Karpas-422 (cell line): ENCODE measurements at regions not wholly inside any gene's neighbourhood (a gene's known extent, or its start where the extent isn't known, plus 50 kb on each side); places are given as distances from the start of the nearest gene placed in this dataset.

Experiments used
- DNase-seq: peaks from one replicate; pipeline ENCODE4 v3.0.0-alpha.2; 2015
- H2AFZ ChIP-seq: fragments of 200-600 bp; sonication (generic); 2 replicates; pipeline ENCODE4 v1.6.1; 2014; ENCODE audit warnings: antibody characterized with exemption, low read length, mixed read lengths
- H3K27ac ChIP-seq: fragments of 200-600 bp; sonication (generic); 2 replicates; pipeline ENCODE4 v1.5.1; 2014; ENCODE audit warnings: mild to moderate bottlenecking, low read length, moderate library complexity
- H3K27me3 ChIP-seq: fragments of 200-600 bp; sonication (generic); 2 replicates; pipeline ENCODE4 v1.6.1; 2014; ENCODE audit warnings: low read length, mixed read lengths
- H3K36me3 ChIP-seq: fragments of 200-600 bp; sonication (generic); 2 replicates; pipeline ENCODE4 v1.6.1; 2014; ENCODE audit warnings: low read length, mixed read lengths; ENCODE audit not compliant: insufficient read depth
- H3K4me1 ChIP-seq: fragments of 200-600 bp; sonication (generic); 2 replicates; pipeline ENCODE4 v1.6.1; 2014; ENCODE audit warnings: mild to moderate bottlenecking, low read length, mixed read lengths
- H3K4me2 ChIP-seq: fragments of 200-600 bp; sonication (generic); 2 replicates; pipeline ENCODE4 v1.6.1; 2014; ENCODE audit warnings: low read length, low read depth, mild to moderate bottlenecking; ENCODE audit not compliant: poor library complexity, severe bottlenecking
- H3K4me3 ChIP-seq: fragments of 200-600 bp; sonication (generic); 2 replicates; pipeline ENCODE4 v1.5.1; 2014; ENCODE audit warnings: mild to moderate bottlenecking, antibody characterized with exemption, low read length, mixed read lengths
- H3K79me2 ChIP-seq: fragments of 200-600 bp; sonication (generic); 2 replicates; pipeline ENCODE4 v1.6.1; 2014; ENCODE audit warnings: mild to moderate bottlenecking, low read length, mixed read lengths
- H3K9ac ChIP-seq: fragments of 200-600 bp; sonication (generic); 2 replicates; pipeline ENCODE4 v1.6.0; 2014; ENCODE audit warnings: low read length
- H3K9me2 ChIP-seq: fragments of 200-600 bp; sonication (generic), shearing (Covaris generic); replicated peaks from 2 replicates; pipeline ENCODE4 v1.6.0; 2014; ENCODE audit warnings: mild to moderate bottlenecking, low read length, moderate library complexity; ENCODE audit not compliant: insufficient read depth
- H3K9me3 ChIP-seq: fragments of 300-700, 200-600 bp; sonication (generic); 2 replicates; pipeline ENCODE4 v1.6.1; 2014; ENCODE audit warnings: low read length, mixed read lengths
- H4K20me1 ChIP-seq: fragments of 200-600 bp; sonication (generic); 2 replicates; pipeline ENCODE4 v1.6.1; 2014; ENCODE audit warnings: mild to moderate bottlenecking, antibody characterized with exemption, low read length, low read depth; ENCODE audit not compliant: insufficient read depth

DNA sequence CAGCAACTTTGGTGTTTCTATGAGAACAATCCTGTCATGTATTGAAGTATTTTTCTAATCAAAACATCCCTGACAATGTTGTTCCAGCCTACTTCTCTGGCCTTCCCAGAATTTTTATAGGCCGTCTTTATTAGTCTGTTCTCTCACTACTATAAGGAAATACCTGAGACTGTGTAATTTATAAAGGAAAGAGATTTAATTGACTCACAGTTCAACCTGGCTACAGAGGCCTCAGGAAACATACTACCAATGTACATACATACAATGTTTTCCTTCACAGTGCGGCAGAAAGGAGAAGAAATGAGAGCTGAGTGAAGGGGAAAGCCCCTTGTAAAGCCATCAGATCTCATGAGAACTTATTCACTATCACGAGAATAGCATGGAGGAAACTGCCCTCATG, 484.7 kb upstream of the PODXL start:
- peaks cover 4% of the 10 kb centered on the region; the same call in 1 of the 2 replicates for H3K4me1 ChIP-seq
- H3K79me2 ChIP-seq: no peaks in the 10 kb centered on the region
- DNase-seq: no peak
- no peak overlapping the region for H3K4me3 ChIP-seq
- H3K9ac ChIP-seq: no peak overlapping the region
- H3K27ac ChIP-seq: no peak overlapping the region
- no peak overlapping the region for H3K4me2 ChIP-seq
- H4K20me1 ChIP-seq: no peaks in the 10 kb centered on the region
- H3K9me3 ChIP-seq: no peaks in the 10 kb centered on the region
- H3K27me3 ChIP-seq: no peaks in the 10 kb centered on the region
- H3K9me2 ChIP-seq: no peaks in the 10 kb centered on the region
- H3K36me3 ChIP-seq: no peaks in the 10 kb centered on the region
- no peak overlapping the region for H2AFZ ChIP-seq

GRCh38 chr7:132035517-132036362, 479.3 kb upstream of the PODXL start:
- Histone ChIP-seq H3K36me3 (no peaks in the 10 kb centered on the region), H4K20me1 (no peaks in the 10 kb centered on the region), H3K4me3 (no peak overlapping the region), H3K9me2 (no peaks in the 10 kb centered on the region), H3K79me2 (no peaks in the 10 kb centered on the region), H3K4me1 (peaks cover 4% of the 10 kb centered on the region; the same call in 1 of the 2 replicates), H3K4me2 (no peak overlapping the region), H3K27ac (no peak overlapping the region), H3K9me3 (no peaks in the 10 kb centered on the region), H3K9ac (no peak overlapping the region), H2AFZ (no peak overlapping the region), H3K27me3 (no peaks in the 10 kb centered on the region)
- no peak for DNase-seq

DNA sequence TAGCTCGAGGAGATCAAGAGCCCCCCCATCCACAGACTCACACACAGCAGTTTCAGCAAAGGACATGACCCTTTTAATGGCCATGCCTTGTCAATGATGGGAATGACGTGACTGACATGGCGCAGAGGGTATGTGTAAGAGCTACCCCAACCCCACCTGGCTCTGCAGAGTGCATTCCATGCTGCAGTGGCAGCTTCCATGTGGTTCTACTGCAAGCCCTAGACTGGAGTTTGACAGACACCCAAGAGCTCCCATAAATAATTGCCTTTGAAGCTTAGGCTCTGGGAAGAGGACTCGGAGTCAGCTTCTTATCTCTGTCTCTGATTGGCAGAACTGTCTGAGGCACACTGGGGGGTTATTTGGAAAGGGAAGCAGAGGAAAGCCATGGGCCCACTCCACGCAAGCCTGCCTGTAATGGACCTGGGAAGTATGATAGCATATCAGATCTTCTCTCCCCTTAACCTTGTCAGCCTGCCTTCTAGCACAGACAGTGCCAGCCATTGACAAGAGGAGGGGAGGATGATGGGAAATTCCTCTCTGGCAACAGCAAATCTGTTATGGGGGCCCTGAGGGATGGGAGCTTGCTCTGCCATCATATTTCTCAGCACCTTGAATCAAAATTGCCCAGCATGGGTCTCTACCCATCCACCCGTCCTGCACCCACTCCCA, 478.5 kb upstream of the PODXL start:
- H3K27ac ChIP-seq: no peak overlapping the region
- no peak for DNase-seq
- no peaks in the 10 kb centered on the region for H3K9me2 ChIP-seq
- no peak overlapping the region for H3K9ac ChIP-seq
- H3K4me2 ChIP-seq: no peak overlapping the region
- H3K36me3 ChIP-seq: no peaks in the 10 kb centered on the region
- no peak overlapping the region for H3K4me3 ChIP-seq
- H4K20me1 ChIP-seq: no peaks in the 10 kb centered on the region
- no peaks in the 10 kb centered on the region for H3K9me3 ChIP-seq
- H3K27me3 ChIP-seq: no peaks in the 10 kb centered on the region
- peaks cover 4% of the 10 kb centered on the region; the same call in 1 of the 2 replicates for H3K4me1 ChIP-seq
- H2AFZ ChIP-seq: no peak overlapping the region
- H3K79me2 ChIP-seq: no peaks in the 10 kb centered on the region

DNA sequence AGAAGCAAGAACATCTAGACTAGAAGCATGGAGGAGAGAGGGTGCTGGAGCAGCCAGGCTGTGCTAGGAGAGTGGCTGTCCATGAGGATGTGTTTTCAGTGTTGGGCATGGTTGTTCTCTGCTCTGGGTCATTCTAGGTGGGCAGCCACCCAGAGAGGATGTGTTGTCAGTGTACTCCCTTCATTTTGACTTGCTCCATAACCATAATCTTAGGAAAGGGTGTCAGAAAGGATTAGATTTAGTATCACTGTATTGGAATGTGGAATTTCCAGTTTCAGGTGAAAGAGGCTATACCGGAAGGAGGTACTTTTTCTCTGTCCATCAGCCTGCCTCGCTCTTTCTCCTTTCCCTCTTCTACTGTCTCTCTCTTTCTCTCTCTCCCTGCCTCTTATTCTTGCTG, 474.5 kb upstream of the PODXL start:
- Histone ChIP-seq H4K20me1 (no peaks in the 10 kb centered on the region), H3K27me3 (no peaks in the 10 kb centered on the region), H3K27ac (no peak overlapping the region), H3K9ac (no peak overlapping the region), H3K4me2 (no peak overlapping the region), H3K79me2 (no peaks in the 10 kb centered on the region), H3K4me3 (no peak overlapping the region), H3K9me2 (no peaks in the 10 kb centered on the region), H3K4me1 (no peaks in the 10 kb centered on the region), H3K36me3 (no peaks in the 10 kb centered on the region), H3K9me3 (no peaks in the 10 kb centered on the region), H2AFZ (no peak overlapping the region)
- no peak for DNase-seq

- Histone ChIP-seq H3K4me1 (no peaks in the 10 kb centered on the region), H3K9me2 (no peaks in the 10 kb centered on the region), H4K20me1 (no peaks in the 10 kb centered on the region), H3K9me3 (no peaks in the 10 kb centered on the region), H3K4me2 (no peak overlapping the region), H3K27me3 (no peaks in the 10 kb centered on the region), H3K36me3 (no peaks in the 10 kb centered on the region), H3K4me3 (no peak overlapping the region), H2AFZ (no peak overlapping the region), H3K27ac (no peak overlapping the region), H3K79me2 (no peaks in the 10 kb centered on the region), H3K9ac (no peak overlapping the region)
- no peak for DNase-seq
These were observed 473.7 kb upstream of the PODXL start for GRCh38 chr7:132030086-132030568.

DNA sequence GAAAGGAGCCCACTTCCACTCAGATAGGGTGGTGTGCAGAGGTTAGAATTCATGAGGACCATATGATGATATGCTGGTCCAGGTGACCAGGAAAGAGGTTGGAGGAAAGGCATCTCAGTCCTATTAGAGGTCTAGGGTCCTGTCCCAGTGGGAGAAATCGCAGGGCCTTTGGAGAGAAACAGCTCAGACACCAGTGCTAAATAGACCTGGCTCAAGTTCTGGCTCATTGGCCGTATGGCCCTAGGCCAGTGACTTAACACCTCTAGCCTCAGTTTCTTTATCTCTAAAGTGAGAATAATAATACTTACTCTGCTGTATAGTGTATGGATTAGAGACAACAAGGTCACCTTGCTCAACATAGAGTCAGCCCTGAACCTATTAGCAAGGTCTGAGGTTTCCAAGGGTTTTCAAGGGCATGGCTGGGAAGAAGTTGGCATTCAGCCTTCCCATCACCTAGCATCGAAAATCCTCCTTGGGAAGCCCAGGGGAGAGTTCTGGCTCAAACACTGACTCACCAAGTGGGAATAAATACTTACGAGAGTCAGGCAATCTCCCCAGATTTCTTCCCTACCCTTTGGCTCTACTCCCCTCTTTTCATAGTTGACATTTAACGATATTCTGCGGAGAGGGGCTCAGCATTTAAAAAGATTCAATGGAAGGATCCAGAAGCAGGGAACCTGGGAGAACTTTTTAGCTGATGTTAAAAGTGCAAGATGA, 473.1 kb upstream of the PODXL start:
- Histone ChIP-seq H3K4me2 (no peak overlapping the region), H3K4me3 (no peak overlapping the region), H3K27me3 (no peaks in the 10 kb centered on the region), H4K20me1 (no peaks in the 10 kb centered on the region), H3K4me1 (no peaks in the 10 kb centered on the region), H3K9me3 (no peaks in the 10 kb centered on the region), H3K27ac (no peak overlapping the region), H3K9me2 (no peaks in the 10 kb centered on the region), H3K9ac (no peak overlapping the region), H2AFZ (no peak overlapping the region), H3K79me2 (no peaks in the 10 kb centered on the region), H3K36me3 (no peaks in the 10 kb centered on the region)
- DNase-seq: no peak

DNA sequence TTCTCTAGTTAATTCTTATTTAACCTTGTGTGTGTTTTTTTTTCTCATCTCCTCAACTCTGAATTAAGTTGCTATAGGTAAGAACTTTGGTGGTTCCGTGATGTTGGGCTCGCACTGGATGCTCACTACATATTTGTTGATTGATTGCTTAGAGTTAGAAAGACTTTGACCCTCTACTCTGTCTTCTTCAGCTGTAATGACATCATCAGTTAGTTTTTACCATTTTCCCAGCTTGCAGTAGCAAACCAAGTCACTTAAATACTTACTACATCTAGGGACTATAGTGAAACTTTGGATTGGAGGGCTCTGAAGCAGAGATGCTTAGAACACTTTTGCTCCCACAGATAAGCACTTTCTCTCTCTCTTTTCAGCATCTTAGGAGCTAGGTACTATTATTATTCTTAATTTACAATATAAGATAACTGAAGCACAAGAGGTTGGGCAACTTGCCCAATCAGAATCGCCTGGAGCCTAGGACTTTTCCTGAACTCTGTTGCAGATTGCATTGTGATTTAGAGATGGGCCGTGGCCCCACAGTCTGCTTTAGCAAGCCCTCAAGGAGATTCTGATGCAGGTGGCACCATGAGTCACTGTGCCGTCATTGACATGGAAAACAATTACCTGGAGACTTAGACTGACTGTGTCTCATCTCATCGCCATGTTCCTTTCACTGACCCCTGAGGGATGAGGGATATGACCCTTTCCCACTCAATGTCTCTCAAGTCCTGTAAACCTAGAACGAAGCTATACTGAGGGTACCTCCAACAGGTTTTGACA, 471.9 kb upstream of the PODXL start:
- H3K79me2 ChIP-seq: no peaks in the 10 kb centered on the region
- no peaks in the 10 kb centered on the region for H3K4me1 ChIP-seq
- H3K27me3 ChIP-seq: no peaks in the 10 kb centered on the region
- no peak overlapping the region for H3K27ac ChIP-seq
- H3K9me2 ChIP-seq: no peaks in the 10 kb centered on the region
- no peak overlapping the region for H3K4me3 ChIP-seq
- H3K9ac ChIP-seq: no peak overlapping the region
- H4K20me1 ChIP-seq: no peaks in the 10 kb centered on the region
- no peak for DNase-seq
- no peak overlapping the region for H2AFZ ChIP-seq
- no peak overlapping the region for H3K4me2 ChIP-seq
- no peaks in the 10 kb centered on the region for H3K36me3 ChIP-seq
- no peaks in the 10 kb centered on the region for H3K9me3 ChIP-seq
